GM18858 (cell line): ENCODE measurements at regions not wholly inside any gene's neighbourhood (a gene's known extent, or its start where the extent isn't known, plus 50 kb on each side); places are given as distances from the start of the nearest gene placed in this dataset.

Experiments
- ATAC-seq: cut with Tn5 transposase; IDR thresholded peaks from one replicate; pipeline ENCODE4 v1.9.1; 2021; ENCODE audit not compliant: unreplicated experiment

- no peak for ATAC-seq
These were observed 181.4 kb downstream of the GAS1 start for GRCh38 chr9:86765746-86766430.

GRCh38 chr9:86764671-86765343 lies 182.5 kb downstream of the GAS1 start:
- no peak for ATAC-seq

- no peak for ATAC-seq
These were observed 183.1 kb downstream of the GAS1 start for GRCh38 chr9:86764221-86764624.

- no peak for ATAC-seq
These were observed 183.5 kb downstream of the GAS1 start for GRCh38 chr9:86763791-86764190.

GRCh38 chr9:86757382-86757720 lies 190.0 kb downstream of the GAS1 start:
- ATAC-seq: no peak

- no peak for ATAC-seq
These were observed 190.5 kb downstream of the GAS1 start for GRCh38 chr9:86756576-86757381.

- ATAC-seq: no peak
These were observed 191.8 kb downstream of the GAS1 start for GRCh38 chr9:86755561-86755941.

GRCh38 chr9:86754581-86755560 lies 192.4 kb downstream of the GAS1 start:
- no peak for ATAC-seq

- ATAC-seq: no peak
These were observed 193.5 kb downstream of the GAS1 start for GRCh38 chr9:86753836-86754235.

GRCh38 chr9:86752733-86753132 lies 194.6 kb downstream of the GAS1 start:
- ATAC-seq: no peak

GRCh38 chr9:86751956-86752355 lies 195.3 kb downstream of the GAS1 start:
- no peak for ATAC-seq

- ATAC-seq: no peak
These were observed 196.1 kb downstream of the GAS1 start for GRCh38 chr9:86751207-86751606.

GRCh38 chr9:86749894-86750255 lies 197.4 kb downstream of the GAS1 start:
- no peak for ATAC-seq

- no peak for ATAC-seq
These were observed 198.0 kb downstream of the GAS1 start for GRCh38 chr9:86749161-86749893.

GRCh38 chr9:86747711-86748110 lies 199.6 kb downstream of the GAS1 start:
- no peak for ATAC-seq

- ATAC-seq: no peak
These were observed 205.7 kb downstream of the GAS1 start for GRCh38 chr9:86741311-86742208.

GRCh38 chr9:86735772-86736458 lies 211.4 kb downstream of the GAS1 start:
- no peak for ATAC-seq

- no peak for ATAC-seq
These were observed 212.5 kb downstream of the GAS1 start for GRCh38 chr9:86734771-86735170.

GRCh38 chr9:86733929-86734328 lies 213.4 kb downstream of the GAS1 start:
- no peak for ATAC-seq
